ENCODE measurements at regions not wholly inside any gene's neighbourhood (a gene's known extent, or its start where the extent isn't known, plus 50 kb on each side); places are given as distances from the start of the nearest gene placed in this dataset.

DNA sequence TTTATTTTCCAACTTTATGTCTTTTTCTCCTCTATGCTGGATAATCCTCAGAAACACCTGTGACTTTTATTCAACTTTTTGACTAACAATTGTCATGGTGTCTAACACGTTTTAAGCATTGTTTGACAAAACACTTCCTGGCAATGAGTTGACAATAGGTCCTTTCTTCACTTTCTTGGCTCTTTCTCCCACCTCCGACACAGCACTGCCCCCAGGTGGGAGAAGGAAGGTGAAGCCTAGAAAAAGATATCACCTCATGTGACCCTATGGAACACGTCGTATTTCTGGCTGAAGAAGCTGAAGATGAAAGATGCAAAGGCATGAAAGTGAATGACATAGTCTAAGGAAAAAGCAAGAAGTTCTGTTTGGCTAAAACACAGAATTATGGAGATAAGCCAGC is 430.0 kb downstream of the ETNK1 start:
- TF ChIP-seq, protein P1, sequence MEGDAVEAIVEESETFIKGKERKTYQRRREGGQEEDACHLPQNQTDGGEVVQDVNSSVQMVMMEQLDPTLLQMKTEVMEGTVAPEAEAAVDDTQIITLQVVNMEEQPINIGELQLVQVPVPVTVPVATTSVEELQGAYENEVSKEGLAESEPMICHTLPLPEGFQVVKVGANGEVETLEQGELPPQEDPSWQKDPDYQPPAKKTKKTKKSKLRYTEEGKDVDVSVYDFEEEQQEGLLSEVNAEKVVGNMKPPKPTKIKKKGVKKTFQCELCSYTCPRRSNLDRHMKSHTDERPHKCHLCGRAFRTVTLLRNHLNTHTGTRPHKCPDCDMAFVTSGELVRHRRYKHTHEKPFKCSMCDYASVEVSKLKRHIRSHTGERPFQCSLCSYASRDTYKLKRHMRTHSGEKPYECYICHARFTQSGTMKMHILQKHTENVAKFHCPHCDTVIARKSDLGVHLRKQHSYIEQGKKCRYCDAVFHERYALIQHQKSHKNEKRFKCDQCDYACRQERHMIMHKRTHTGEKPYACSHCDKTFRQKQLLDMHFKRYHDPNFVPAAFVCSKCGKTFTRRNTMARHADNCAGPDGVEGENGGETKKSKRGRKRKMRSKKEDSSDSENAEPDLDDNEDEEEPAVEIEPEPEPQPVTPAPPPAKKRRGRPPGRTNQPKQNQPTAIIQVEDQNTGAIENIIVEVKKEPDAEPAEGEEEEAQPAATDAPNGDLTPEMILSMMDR (conservative IDR thresholded peaks at IDR 0.05), result peak; percentile 74

DNA sequence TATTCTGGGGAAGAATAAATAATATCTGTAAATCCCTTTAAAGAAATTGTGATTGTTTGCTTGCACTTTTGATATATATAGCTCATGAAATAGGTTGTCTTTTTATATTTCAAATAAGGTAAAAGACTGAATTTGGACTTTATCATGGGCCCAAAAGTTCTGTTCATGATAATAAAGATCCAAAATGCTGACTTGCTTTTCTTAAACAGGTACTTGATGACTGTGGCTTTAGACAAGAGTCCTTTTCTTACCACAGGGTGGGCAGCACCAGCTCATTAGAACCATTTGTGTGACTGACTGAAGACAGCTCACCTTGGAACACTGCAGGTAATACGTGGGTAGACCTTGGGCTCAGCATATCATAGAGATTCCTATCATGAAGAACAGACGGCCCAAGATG is 432.6 kb downstream of the ETNK1 start:
- TF ChIP-seq, protein P1 (conservative IDR thresholded peaks at IDR 0.05), result no peak
- H3K27ac ChIP-seq, result no peak overlapping the region

More for the DNA sequence above, 430.0 kb downstream of the ETNK1 start:
- H3K27ac ChIP-seq, result no peak overlapping the region

DNA sequence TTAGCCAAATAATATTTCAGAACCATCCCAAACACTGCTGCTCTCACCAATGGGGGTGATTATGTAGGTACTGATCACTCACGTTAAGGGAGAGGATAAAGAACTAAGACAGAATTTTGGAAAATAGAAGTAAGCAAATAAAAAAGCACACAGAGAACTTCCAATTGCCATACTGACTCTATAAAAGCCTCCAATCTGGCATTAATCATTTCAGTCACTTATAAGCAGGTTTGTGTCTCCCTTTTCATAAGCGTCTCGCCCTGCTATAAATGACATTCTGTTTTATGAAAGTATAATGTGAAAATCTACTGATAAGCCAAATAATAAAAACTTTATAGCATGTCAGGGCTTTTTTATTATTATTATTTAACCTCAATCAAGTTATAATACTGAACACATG is 435.2 kb downstream of the ETNK1 start:
- TF ChIP-seq, protein P1 (conservative IDR thresholded peaks at IDR 0.05), result no peak

DNA sequence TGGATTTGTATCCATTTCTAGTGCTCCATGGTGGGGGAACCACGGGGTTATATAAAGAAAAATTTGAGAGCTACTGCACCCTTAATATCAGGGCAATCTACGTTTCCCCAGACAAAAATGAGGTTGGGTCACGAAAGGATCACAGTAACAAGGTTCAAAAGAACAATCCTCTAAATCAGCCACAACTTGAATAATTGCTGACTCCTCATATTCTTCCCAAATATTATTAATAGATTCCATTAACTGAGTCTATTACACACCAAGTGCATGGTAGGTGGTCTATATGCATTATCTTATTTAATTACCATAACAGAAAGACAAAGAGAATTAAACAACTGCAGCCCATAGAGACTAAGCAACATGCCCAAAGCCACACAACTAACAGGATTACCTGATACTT is 438.2 kb downstream of the ETNK1 start:
- TF ChIP-seq, protein P1 (conservative IDR thresholded peaks at IDR 0.05), result no peak
- no peak overlapping the region for H3K27ac ChIP-seq

More for the DNA sequence above, 435.2 kb downstream of the ETNK1 start:
- H3K27ac ChIP-seq, result peak overlapping the region; percentile 36; the same call in 1 of the 2 replicates

DNA sequence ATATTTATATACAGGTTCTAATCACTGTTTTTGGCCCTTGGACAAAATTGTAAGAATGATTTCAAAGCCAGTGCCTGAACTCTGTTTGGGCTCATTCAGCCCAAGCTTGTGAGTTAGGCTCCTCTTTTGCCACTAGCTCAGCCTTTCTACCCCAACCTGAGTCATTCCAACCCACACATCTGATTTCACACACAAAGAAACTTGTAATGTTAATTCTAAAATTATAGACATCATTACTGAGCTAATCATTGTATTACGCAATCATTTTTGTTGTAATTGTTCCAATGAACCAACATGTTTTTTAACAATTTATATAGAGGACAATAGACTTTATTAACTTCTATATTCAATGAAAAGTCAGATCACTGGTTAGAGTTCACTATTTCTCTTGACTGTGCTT is 441.1 kb downstream of the ETNK1 start:
- no peak overlapping the region for H3K27ac ChIP-seq
- TF ChIP-seq, protein P1 (conservative IDR thresholded peaks at IDR 0.05), result no peak

DNA sequence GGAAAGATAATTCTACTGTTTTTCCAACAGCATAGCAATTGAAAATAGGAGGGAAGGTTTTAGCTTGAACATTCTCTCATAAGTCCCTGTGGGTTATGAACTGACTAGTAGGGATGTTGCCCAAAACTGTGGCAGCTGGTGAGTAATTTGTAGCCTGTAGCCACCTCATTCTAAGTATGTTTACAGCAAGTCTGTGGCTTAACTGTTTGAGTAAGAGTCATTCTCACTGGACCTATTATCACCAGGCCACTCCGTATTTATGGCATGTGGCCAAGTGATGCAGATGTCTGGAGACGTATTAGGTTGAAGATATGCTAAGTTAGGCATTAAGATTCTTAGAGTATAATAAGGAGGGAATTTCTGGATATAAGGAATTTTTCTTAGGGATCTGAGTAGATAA is 458.3 kb downstream of the ETNK1 start:
- TF ChIP-seq, protein P1 (conservative IDR thresholded peaks at IDR 0.05), result no peak
- no peak overlapping the region for H3K27ac ChIP-seq

DNA sequence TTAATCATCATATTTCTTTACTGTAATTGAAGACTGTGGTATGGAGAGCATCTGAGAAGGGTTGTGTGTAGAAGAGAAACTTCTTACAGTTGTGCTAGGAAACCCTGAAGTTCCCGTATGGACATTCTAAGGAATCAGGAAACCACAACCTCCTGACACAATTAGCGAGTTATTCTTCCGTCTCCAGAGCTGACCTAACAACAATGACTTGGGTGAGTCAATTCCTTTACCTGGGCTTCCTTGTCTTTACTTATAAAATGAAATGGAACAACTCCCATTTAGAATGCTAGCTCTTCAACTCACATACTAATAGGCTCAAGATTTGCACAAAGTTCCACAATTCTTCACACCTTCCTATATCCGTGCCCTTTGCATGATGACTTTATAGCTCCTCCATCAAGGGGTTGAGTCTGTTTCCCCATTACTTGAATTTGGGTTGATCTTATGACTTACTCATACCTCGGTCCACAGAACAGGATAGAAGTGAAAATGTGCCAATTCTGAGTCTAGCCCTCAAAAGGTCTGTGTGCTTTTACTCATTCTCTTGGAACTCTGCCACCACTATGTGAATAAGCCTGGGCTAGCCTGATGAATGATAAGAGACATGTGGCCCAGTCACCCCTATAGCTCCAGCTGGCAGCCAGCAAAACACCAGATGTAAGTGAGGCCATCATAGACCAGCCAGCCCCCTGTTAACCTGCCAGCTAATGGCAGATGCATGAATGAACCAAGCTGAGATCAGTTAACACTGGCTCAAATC is 459.4 kb downstream of the ETNK1 start:
- TF ChIP-seq, protein P1 (conservative IDR thresholded peaks at IDR 0.05), result no peak
- H3K27ac ChIP-seq, result no peak overlapping the region

Data from VCaP (cell line).